ENCODE measurements at regions not wholly inside any gene's neighbourhood (a gene's known extent, or its start where the extent isn't known, plus 50 kb on each side); places are given as distances from the start of the nearest gene placed in this dataset.

DNA sequence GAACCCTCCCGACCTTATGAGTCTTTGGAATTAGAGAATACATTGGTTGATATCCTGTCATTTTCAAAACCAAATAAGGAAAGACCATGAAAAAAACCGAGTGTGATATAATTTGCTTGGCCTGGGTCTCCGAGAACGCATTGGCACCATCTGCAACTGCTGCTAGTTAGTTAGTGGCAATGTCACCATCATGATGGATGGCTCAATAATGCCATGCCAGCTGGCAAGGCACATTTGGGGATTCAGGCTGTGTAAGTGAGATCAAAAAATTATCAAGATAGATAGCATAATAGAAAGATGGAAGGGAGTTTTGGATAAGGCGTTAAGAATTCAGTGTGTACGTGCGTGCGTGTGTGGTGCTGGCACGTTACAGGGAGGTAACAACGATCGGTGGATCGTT is 134.7 kb upstream of the TCERG1L start:
- DNase-seq, result no peak

DNA sequence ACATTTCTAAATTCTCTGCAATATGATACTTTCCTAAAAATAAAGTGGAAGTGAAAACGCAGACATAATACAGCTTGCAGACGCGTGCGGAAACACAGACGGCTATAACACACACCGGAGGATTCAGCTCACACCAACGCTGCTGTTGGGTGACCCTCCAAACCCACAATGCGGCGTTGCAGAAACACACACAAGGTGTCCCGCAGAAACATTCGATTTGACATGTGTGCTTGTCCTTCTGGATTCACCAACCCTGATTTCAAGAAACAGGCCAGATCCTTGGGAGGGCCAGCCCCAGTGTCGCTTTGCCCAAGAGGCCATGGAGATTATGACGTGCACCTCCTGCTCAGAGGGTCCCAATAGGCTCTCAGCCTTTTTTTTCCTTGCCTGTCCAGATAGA is 136.7 kb upstream of the TCERG1L start:
- no peak for DNase-seq

GRCh38 chr10:131448883-131449282 is 137.4 kb upstream of the TCERG1L start:
- DNase-seq, result no peak

DNA sequence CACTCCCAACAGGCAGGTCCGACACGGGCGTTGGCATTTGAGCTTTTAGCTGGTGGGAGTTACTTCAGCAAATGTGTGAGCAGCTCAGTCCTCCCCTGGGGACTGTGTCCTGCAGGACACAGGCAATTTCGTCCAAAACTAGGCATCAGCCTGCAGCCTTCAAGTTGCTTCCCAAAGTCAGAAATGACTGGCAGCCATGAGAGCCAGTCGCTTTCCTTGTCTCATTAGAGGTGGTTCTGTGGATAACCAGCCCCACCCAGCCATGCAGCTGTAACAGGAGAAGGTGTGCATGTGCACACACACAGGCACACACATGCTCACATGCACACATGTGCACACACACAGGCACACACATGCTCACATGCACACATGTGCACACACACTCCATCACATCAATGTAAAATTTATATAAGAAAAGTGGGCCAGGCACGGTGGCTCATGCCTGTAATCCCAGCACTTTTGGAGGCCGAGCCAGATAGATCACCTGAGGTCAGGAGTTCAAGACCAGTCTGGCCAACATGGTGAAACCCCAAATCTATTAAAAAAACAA is 138.8 kb upstream of the TCERG1L start:
- DNase-seq, result no peak

- no peak for DNase-seq
Measured at GRCh38 chr10:131451407-131452015, 140.0 kb upstream of the TCERG1L start.

DNA sequence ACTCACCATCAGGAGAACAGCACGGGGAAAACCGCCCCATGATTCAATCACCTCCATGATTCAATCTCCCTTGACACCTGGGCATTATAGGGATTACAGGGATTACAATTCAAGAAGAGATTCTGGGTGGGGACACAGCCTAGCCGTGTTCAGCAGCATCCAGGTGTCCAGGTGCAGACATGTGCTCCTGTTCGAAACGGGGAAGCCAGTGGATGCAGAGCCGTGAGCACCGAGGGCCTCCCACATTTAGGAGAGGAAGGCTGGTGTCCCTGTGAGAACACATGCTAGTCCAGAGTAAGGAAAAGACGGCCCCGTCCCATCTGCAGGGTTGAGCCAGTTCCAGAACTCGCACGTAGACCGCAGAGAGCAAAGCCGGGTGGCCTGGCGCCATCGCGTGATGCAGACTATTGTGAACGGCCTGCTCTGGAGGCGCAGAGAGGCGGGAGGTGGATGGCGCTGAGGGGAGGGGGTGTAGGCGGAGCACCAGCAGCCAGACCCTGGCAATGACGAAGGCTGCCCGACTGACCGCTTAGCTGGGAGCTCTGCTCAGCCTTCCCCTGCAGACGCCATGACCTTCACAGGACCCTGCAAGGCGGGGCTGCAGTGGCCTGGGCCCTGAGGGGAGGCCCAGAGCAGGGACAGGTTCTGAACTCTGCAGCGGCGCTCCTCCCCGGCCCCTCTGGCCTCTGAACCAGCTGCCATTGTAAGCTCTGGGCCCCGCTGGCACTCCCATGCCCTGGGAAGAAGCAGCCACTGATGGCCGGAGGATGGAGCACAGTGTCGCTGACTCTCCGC is 141.6 kb upstream of the TCERG1L start:
- DNase-seq, result no peak

GRCh38 chr10:131453721-131454634 is 142.5 kb upstream of the TCERG1L start:
- peak; percentile 74 to 79 for DNase-seq

- DNase-seq, result no peak
Measured at GRCh38 chr10:131456411-131456810, 144.9 kb upstream of the TCERG1L start.

DNA sequence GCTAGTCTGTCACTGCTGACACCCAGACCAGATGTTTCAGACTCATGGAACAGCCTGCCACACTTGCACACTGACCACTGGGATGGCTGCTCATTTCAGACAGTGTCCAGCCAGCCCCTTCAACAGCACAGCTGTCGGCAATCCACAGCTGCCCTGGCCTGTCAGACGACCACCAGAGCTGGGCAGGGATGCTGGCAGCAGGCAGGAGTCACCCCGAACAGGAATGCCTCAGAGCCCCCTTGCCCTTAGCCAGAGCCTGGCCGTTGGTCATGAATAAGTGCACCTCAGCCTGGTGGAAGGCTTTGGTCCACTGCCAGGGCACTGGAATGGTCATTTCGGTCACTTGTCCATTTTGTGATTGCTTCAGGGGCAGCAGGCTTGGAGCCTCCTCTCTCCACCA is 149.6 kb upstream of the TCERG1L start:
- no peak for DNase-seq

GRCh38 chr10:131464789-131465188 is 153.3 kb upstream of the TCERG1L start:
- DNase-seq, result no peak

- DNase-seq, result no peak
Measured at GRCh38 chr10:131469551-131469950, 158.0 kb upstream of the TCERG1L start.

DNA sequence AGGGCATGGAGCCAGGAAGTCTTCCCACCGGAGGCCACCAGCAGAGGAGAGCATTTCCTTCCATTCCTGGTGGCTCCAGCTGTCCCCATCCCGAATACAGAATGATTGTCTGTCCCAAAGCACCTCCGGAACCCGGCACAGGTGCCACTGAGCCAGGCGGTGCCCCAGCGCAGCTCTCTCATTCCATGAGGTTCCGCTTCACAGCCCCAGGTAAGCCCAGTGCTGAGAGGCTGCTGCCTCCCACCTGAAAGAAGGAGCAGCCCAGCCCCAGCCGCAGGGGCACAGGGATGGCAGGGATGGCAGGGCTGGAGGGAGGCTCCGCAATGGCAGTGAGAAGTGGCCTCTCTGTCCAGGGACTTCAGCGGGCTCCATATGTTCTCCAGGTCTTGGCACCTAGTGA is 162.1 kb upstream of the TCERG1L start:
- no peak for DNase-seq

DNA sequence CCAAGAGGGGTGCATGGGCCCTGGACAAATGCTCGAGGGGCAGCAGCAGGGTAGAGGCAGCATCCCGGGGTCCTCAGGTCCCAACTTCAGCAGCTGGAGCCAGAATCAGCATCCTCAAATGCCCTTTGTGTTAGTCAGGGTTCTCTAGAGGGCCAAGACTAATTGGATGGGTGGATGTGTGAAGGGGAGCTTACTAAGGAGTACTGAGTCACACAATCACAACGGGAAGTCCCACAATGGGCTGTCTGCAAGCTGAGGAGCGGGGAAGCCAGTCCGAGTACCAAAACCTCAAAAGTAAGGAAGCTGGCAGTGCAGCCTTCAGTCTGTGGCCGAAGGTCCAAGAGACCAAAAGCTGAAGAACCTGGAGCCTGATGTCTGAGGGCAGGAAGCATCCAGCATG is 162.9 kb upstream of the TCERG1L start:
- no peak for DNase-seq

- no peak for DNase-seq
Measured at GRCh38 chr10:131475043-131475442, 163.5 kb upstream of the TCERG1L start.

DNA sequence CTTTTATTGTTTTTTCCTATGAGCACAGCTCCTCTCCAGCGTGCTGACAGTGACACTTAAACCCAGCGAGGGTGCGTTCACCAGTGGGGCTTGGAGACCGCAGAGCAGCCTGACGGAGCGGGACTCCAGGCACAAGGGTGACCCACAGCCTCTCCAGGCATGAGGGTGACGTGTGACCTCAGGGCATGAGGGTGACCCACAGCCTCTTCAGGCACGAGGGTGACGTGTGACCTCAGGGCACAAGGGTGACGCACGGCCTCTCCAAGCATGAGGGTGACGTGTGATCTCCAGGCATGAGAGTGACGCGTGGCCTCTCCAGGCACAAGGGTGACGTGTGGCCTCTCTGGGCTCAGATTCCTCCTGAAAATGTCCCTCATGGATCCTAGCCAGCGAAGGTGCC is 164.3 kb upstream of the TCERG1L start:
- no peak for DNase-seq

- DNase-seq, result no peak
Measured at GRCh38 chr10:131477457-131478121, 166.1 kb upstream of the TCERG1L start.

DNA sequence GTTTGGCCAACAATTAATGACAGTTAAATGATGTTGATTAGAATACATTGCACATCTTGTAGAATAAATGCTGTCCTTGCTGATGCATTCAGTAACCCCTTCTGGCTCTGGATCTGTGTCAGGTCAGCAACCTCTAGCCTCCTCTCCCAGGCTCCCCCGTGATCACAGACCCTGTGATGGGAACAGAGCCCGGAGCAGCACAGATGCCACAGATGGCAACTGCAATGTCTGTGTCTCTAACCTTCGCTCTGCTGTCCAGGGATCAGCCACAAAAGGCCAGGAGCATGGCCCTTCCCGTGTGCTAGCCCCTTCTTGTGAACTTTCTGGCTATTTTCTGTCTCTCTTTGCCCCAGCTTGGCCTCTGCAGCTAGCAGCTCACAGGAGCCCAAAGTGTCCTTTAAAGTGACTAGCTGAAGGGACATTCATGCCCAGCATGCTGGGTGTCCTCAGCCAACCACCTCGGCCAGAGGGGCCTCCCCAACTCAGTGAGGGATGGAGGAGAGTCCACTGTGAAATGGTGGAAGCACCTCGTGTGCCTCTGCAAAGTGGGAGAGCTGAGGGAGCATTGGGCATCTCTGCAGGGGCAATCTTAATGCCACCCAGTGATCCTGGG is 167.0 kb upstream of the TCERG1L start:
- DNase-seq, result no peak

DNA sequence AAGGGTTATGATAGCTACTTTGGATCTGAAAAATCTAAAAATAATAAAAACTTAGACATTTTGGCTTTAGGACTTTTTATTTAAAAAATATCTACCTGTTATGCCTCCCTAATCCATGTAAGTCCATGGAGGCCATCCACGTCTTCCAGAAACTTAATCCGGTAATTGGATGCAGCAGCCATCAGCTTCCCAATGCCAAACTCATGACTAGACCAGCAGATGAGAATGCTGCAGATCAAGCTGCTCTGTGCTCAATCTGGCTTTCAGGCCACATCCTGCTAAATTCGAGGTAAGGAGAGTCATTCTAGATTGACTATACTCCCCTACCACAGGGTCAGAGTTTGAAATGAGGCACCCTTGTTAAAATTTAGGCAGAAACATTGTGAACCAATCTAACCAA is 168.5 kb upstream of the TCERG1L start:
- no peak for DNase-seq

- DNase-seq, result no peak
Measured at GRCh38 chr10:131480861-131481260, 169.3 kb upstream of the TCERG1L start.

DNA sequence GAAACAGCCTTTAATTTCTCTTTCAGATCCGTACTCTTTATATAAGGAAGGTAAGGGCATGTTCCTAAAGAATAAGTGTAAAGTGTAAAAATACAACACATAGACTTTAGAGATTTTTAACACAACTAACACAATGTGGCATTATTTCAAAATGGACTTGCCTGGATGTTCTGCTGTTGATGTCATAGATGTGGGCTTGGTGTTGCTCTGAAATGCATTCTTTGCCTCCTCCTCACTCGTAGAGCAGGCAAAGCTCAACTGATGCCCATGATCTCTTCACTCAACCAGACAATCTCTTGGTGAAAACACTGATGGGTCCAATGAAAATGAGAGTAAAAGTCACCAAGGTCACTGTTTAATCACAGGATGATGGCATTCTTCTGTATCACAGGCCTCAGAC is 174.2 kb upstream of the TCERG1L start:
- no peak for DNase-seq

- no peak for DNase-seq
Measured at GRCh38 chr10:131487822-131488221, 176.3 kb upstream of the TCERG1L start.

DNA sequence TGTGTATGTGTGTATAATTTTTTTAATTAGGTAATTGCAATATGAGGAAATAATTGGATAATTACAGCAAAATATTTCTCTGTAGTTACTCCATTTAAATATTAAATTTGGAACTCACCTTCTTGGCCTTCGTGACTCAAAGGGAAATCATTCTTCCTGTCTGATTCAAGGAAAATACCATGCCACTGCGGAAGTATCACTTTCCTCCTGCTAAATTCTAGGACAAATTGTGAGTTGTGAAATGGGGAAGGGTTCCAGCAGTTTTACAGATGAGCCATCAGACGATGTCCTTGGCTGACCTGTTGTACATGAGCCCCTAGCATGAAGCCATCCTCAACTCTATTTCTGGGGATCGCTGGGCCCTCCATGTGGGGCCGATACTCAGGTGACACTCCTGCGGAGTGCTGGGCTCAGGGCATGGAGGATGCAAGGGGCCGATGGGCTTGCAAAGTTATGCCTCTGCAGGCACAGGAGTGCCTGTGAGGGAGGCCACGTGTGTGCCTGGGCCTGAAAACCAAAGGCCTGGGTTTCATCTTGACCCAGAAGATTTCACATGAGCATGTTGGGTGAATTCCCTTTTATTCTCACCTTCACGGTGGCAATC is 179.6 kb upstream of the TCERG1L start:
- DNase-seq, result no peak
